ENCODE measurements at regions not wholly inside any gene's neighbourhood (a gene's known extent, or its start where the extent isn't known, plus 50 kb on each side); places are given as distances from the start of the nearest gene placed in this dataset.

DNA sequence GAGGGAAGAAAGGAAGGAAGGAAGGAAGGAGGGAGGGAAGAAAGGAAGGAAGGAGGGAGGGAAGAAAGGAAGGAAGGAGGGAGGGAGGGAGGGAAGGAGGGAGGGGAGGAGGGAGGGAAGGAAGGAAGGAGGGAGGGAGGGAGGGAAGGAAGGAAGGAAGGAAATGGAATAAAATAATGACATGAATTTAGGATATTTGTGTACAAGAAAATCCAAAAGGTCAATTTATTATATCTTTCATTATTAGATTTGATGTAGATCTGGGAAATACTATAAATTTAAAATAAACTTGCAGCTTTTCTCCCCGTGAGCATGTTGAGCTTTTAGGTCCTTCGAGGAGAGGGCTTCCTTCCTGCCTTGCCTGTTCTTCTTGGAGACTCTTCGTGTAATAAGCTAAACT, 398.6 kb upstream of the NRP1 start:
- TF ChIP-seq EZH2 (IDR thresholded peaks at IDR 0.05; ENCODE audit: borderline replicate concordance, insufficient read depth, low read depth, low read length, poor library complexity, severe bottlenecking) (no peak), CTCF (IDR thresholded peaks at IDR 0.05) (no peak)

Measured in B cell (primary cell).